Suprapubic skin (tissue), 4 donors: ENCODE measurements at regions not wholly inside any gene's neighbourhood (a gene's known extent, or its start where the extent isn't known, plus 50 kb on each side); places are given as distances from the start of the nearest gene placed in this dataset.

ENCODE experiments used
- DNase-seq, 2 donors: peaks; one replicate each; pipeline ENCODE4 v3.0.0-alpha.2; 2019; ENCODE audit warnings: low spot score in 2 of 2
- H3K27ac ChIP-seq: fragments of 200-600 bp; sonication (generic); one replicate; pipeline ENCODE4 v1.5.1; 2019
- H3K27me3 ChIP-seq: fragments of 200-600 bp; sonication (generic); one replicate; pipeline ENCODE4 v1.5.1; 2019
- H3K36me3 ChIP-seq: fragments of 200-600 bp; sonication (generic); one replicate; pipeline ENCODE4 v1.5.1; 2019
- H3K4me1 ChIP-seq: fragments of 200-600 bp; sonication (generic); one replicate; pipeline ENCODE4 v1.5.1; 2019
- H3K4me3 ChIP-seq: fragments of 200-600 bp; sonication (generic); one replicate; pipeline ENCODE4 v1.5.1; 2019; ENCODE audit warnings: mild to moderate bottlenecking
- H3K9me3 ChIP-seq: fragments of 200-600 bp; sonication (generic); one replicate; pipeline ENCODE4 v1.5.1; 2019
- CTCF ChIP-seq, 2 donors: fragments of 200-600 bp in 1 of 2; fragments of 450-650 bp in 1 of 2; sonication (generic) in 1 of 2; IDR thresholded peaks; one replicate each; pipeline ENCODE4 v1.5.1; 2016 to 2019; ENCODE audit warnings: antibody characterized with exemption in 2 of 2, mild to moderate bottlenecking in 1 of 2, moderate library complexity in 1 of 2
- EP300 ChIP-seq: sonication (generic); formaldehyde crosslinking; IDR thresholded peaks from one replicate; pipeline ENCODE4 v1.6.1; 2017; ENCODE audit warnings: antibody characterized with exemption
- POLR2A ChIP-seq, 2 donors: fragments of 450-650 bp; IDR thresholded peaks; one replicate each; pipeline ENCODE4 v1.6.1; 2017; ENCODE audit warnings: antibody characterized with exemption in 2 of 2, mild to moderate bottlenecking in 2 of 2, moderate library complexity in 2 of 2
- POLR2AphosphoS5 ChIP-seq, 3 donors: sonication (generic); formaldehyde crosslinking; IDR thresholded peaks; one replicate each; pipeline ENCODE4 v1.6.1; 2017; ENCODE audit warnings: antibody characterized with exemption in 3 of 3
- WGBS: methylation state at CpG from one replicate; pipeline ENCODE4 v1.1.5; 2018; 5-methylcytosine and 5-hydroxymethylcytosine counted together

GRCh38 chr3:194974468-194975135 is 288.9 kb downstream of the FAM43A start:
- Histone ChIP-seq H3K27me3 (no peaks in the 10 kb centered on the region), H3K4me1 (peaks cover 7% of the 10 kb centered on the region), H3K9me3 (no peaks in the 10 kb centered on the region), H3K4me3 (no peak overlapping the region), H3K36me3 (no peaks in the 10 kb centered on the region), H3K27ac (no peak overlapping the region)
- DNase-seq = peak in 1 of 2 donors; percentile 43
- 93% methylated on average over 5 of the region's 9 CpGs for whole genome bisulfite sequencing
- no peak for TF ChIP-seq POLR2AphosphoS5 (IDR thresholded peaks at IDR 0.05)
- TF ChIP-seq POLR2A (IDR thresholded peaks at IDR 0.05) = no peak
- TF ChIP-seq EP300 = no peak
- no peak for TF ChIP-seq CTCF (IDR thresholded peaks at IDR 0.05)

GRCh38 chr3:194976049-194976451 is 290.4 kb downstream of the FAM43A start:
- H3K4me3 ChIP-seq = no peak overlapping the region
- DNase-seq = peak in 1 of 2 donors; percentile 57
- 48% methylated on average over 5 of the region's 5 CpGs for WGBS
- no peaks in the 10 kb centered on the region for H3K9me3 ChIP-seq
- H3K27ac ChIP-seq = no peak overlapping the region
- no peak for TF ChIP-seq CTCF (IDR thresholded peaks at IDR 0.05)
- no peak for TF ChIP-seq POLR2A (IDR thresholded peaks at IDR 0.05)
- no peak for TF ChIP-seq EP300
- peak in 1 of 3 donors; percentile 25 for TF ChIP-seq POLR2AphosphoS5 (IDR thresholded peaks at IDR 0.05)
- H3K27me3 ChIP-seq = no peaks in the 10 kb centered on the region
- H3K36me3 ChIP-seq = no peaks in the 10 kb centered on the region
- H3K4me1 ChIP-seq = peaks cover 7% of the 10 kb centered on the region

GRCh38 chr3:194976874-194977273 is 291.2 kb downstream of the FAM43A start:
- no peaks in the 10 kb centered on the region for H3K9me3 ChIP-seq
- H3K4me1 ChIP-seq = peaks cover 7% of the 10 kb centered on the region
- H3K36me3 ChIP-seq = no peaks in the 10 kb centered on the region
- 85% methylated on average over 7 of the region's 7 CpGs for WGBS
- H3K27ac ChIP-seq = no peak overlapping the region
- no peak overlapping the region for H3K4me3 ChIP-seq
- TF ChIP-seq CTCF (IDR thresholded peaks at IDR 0.05) (no peak), EP300 (no peak), POLR2A (IDR thresholded peaks at IDR 0.05) (no peak), POLR2AphosphoS5 (IDR thresholded peaks at IDR 0.05) (no peak)
- H3K27me3 ChIP-seq = no peaks in the 10 kb centered on the region
- no peak for DNase-seq

GRCh38 chr3:194977356-194977755 is 291.7 kb downstream of the FAM43A start:
- Histone ChIP-seq H3K36me3 (no peaks in the 10 kb centered on the region), H3K9me3 (no peaks in the 10 kb centered on the region), H3K4me3 (no peak overlapping the region), H3K27ac (no peak overlapping the region), H3K27me3 (no peaks in the 10 kb centered on the region), H3K4me1 (peaks cover 7% of the 10 kb centered on the region)
- 97% methylated on average over 8 of the region's 8 CpGs for WGBS
- DNase-seq = peak in 1 of 2 donors; percentile 24
- no peak for TF ChIP-seq CTCF (IDR thresholded peaks at IDR 0.05)
- no peak for TF ChIP-seq EP300
- no peak for TF ChIP-seq POLR2A (IDR thresholded peaks at IDR 0.05)
- TF ChIP-seq POLR2AphosphoS5 (IDR thresholded peaks at IDR 0.05) = no peak

- Histone ChIP-seq H3K36me3 (no peaks in the 10 kb centered on the region), H3K9me3 (no peaks in the 10 kb centered on the region), H3K4me1 (peaks cover 7% of the 10 kb centered on the region), H3K4me3 (no peak overlapping the region), H3K27me3 (no peaks in the 10 kb centered on the region), H3K27ac (no peak overlapping the region)
- peak in 1 of 2 donors; percentile 52 for DNase-seq
- TF ChIP-seq POLR2AphosphoS5 (IDR thresholded peaks at IDR 0.05) = no peak
- TF ChIP-seq CTCF (IDR thresholded peaks at IDR 0.05) = no peak
- TF ChIP-seq POLR2A (IDR thresholded peaks at IDR 0.05) = no peak
- no peak for TF ChIP-seq EP300
- whole genome bisulfite sequencing = 92% methylated on average over 6 of the region's 6 CpGs
Observed at GRCh38 chr3:194979173-194979572, 291.8 kb downstream of the XXYLT1 start.
